Astrocyte (in vitro differentiated cells and primary cell): ENCODE measurements at regions not wholly inside any gene's neighbourhood (a gene's known extent, or its start where the extent isn't known, plus 50 kb on each side); places are given as distances from the start of the nearest gene placed in this dataset.
"Not testable (repeated sequence)": the region's sequence is repeated elsewhere in the genome, so short reads cannot be mapped to it uniquely, and the experiment has no call there.

ENCODE experiments used
- DNase-seq: peaks from one replicate; pipeline ENCODE4 v3.0.0-alpha.2; 2010; ENCODE audit warnings: low read depth
- FAIRE-seq: peaks from 2 replicates; lab custom pipeline; 2011; peaks lifted over from hg19 to GRCh38; lab: Jason Lieb, UNC
- H2AFZ ChIP-seq: 2 replicates; pipeline ENCODE4 v1.6.0; 2012; ENCODE audit warnings: low read depth, low read length, inconsistent platforms
- H3K27ac ChIP-seq: 2 replicates; pipeline ENCODE4 v1.5.1; 2011; ENCODE audit warnings: low read depth, low read length, inconsistent platforms
- H3K27me3 ChIP-seq: 2 replicates; pipeline ENCODE4 v1.6.0; 2011; ENCODE audit warnings: low read length, inconsistent platforms; ENCODE audit not compliant: insufficient read depth
- H3K36me3 ChIP-seq: 2 replicates; pipeline ENCODE4 v1.5.1; 2011; ENCODE audit warnings: low read length, inconsistent platforms; ENCODE audit not compliant: insufficient read depth
- H3K4me1 ChIP-seq: 2 replicates; pipeline ENCODE4 v1.5.1; 2011; ENCODE audit warnings: low read length, inconsistent platforms; ENCODE audit not compliant: insufficient read depth
- H3K4me2 ChIP-seq: 2 replicates; pipeline ENCODE4 v1.6.0; 2012; ENCODE audit warnings: low read length, inconsistent platforms
- H3K4me3 ChIP-seq: 2 replicates; pipeline ENCODE4 v1.5.1; 2011; ENCODE audit warnings: low read depth, mild to moderate bottlenecking, low read length, inconsistent platforms; ENCODE audit not compliant: insufficient read depth
- H3K79me2 ChIP-seq: 2 replicates; pipeline ENCODE4 v1.6.0; 2012; ENCODE audit warnings: mild to moderate bottlenecking, low read length, inconsistent platforms; ENCODE audit not compliant: insufficient read depth
- H3K9ac ChIP-seq: 2 replicates; pipeline ENCODE4 v1.6.0; 2012; ENCODE audit warnings: mild to moderate bottlenecking, low read length, inconsistent platforms
- H3K9me3 ChIP-seq: 2 replicates; pipeline ENCODE4 v1.5.1; 2012; ENCODE audit warnings: low read depth, mild to moderate bottlenecking, low read length, inconsistent platforms; ENCODE audit not compliant: insufficient read depth
- H4K20me1 ChIP-seq: 2 replicates; pipeline ENCODE4 v1.6.0; 2012; ENCODE audit warnings: low read length, inconsistent platforms; ENCODE audit not compliant: insufficient read depth
- H3K27ac Mint-ChIP-seq: one replicate; pipeline ENCODE4 v1.8.0; 2021; ENCODE audit warnings: mild to moderate bottlenecking, mixed read lengths; ENCODE audit not compliant: unreplicated experiment
- H3K27me3 Mint-ChIP-seq: one replicate; pipeline ENCODE4 v1.8.0; 2021; ENCODE audit warnings: low read depth, mixed read lengths; ENCODE audit not compliant: unreplicated experiment
- H3K36me3 Mint-ChIP-seq: one replicate; pipeline ENCODE4 v1.8.0; 2021; ENCODE audit warnings: low read depth, mixed read lengths; ENCODE audit not compliant: unreplicated experiment
- H3K4me1 Mint-ChIP-seq: one replicate; pipeline ENCODE4 v1.8.0; 2021; ENCODE audit warnings: low read depth, mixed read lengths; ENCODE audit not compliant: unreplicated experiment
- H3K4me3 Mint-ChIP-seq: one replicate; pipeline ENCODE4 v1.8.0; 2021; ENCODE audit warnings: mild to moderate bottlenecking, moderate library complexity, mixed read lengths; ENCODE audit not compliant: unreplicated experiment
- H3K9me3 Mint-ChIP-seq: one replicate; pipeline ENCODE4 v1.8.0; 2021; ENCODE audit warnings: mild to moderate bottlenecking, mixed read lengths; ENCODE audit not compliant: unreplicated experiment
- EZH2 ChIP-seq: IDR thresholded peaks from 2 replicates; pipeline ENCODE4 v1.6.1; 2012; ENCODE audit warnings: mild to moderate bottlenecking, low read length, inconsistent platforms; ENCODE audit not compliant: insufficient read depth
- TF ChIP-seq, protein P1 (sequence below): IDR thresholded peaks from 2 replicates; pipeline ENCODE4 v1.5.1; 2011; ENCODE audit warnings: low read depth, mild to moderate bottlenecking, inconsistent platforms, low read length, moderate library complexity; ENCODE audit not compliant: insufficient read depth

DNA sequence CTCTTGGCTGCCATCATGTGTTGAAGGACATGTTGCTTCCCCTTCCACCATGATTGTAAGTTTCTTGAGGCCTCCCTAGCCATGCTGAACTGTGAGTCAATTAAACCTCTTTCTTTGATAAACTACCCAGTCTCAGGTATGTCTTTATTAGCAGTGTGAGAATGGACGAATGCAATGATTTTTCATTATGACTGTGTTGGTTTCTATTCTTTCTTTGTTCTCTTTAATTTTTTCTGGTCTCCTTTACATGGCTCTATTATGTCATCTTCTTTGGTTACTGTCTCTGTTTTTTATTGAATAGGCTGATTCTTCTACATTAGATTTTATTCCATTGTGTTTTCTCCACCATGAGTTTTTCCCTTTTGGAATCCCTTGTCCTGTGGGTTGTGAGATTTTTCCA, 840.6 kb downstream of the TRAM1L1 start:
- Mint-ChIP-seq H3K36me3 (no peaks in the 10 kb centered on the region), H3K27ac (no peak overlapping the region), H3K27me3 (no peaks in the 10 kb centered on the region), H3K4me3 (no peak overlapping the region), H3K9me3 (no peaks in the 10 kb centered on the region), H3K4me1 (no peaks in the 10 kb centered on the region)
- H3K79me2 ChIP-seq: no peaks in the 10 kb centered on the region
- no peak for TF ChIP-seq EZH2
- TF ChIP-seq, protein P1, sequence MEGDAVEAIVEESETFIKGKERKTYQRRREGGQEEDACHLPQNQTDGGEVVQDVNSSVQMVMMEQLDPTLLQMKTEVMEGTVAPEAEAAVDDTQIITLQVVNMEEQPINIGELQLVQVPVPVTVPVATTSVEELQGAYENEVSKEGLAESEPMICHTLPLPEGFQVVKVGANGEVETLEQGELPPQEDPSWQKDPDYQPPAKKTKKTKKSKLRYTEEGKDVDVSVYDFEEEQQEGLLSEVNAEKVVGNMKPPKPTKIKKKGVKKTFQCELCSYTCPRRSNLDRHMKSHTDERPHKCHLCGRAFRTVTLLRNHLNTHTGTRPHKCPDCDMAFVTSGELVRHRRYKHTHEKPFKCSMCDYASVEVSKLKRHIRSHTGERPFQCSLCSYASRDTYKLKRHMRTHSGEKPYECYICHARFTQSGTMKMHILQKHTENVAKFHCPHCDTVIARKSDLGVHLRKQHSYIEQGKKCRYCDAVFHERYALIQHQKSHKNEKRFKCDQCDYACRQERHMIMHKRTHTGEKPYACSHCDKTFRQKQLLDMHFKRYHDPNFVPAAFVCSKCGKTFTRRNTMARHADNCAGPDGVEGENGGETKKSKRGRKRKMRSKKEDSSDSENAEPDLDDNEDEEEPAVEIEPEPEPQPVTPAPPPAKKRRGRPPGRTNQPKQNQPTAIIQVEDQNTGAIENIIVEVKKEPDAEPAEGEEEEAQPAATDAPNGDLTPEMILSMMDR: no peak
- no peaks in the 10 kb centered on the region for H3K4me1 ChIP-seq
- H3K36me3 ChIP-seq: no peaks in the 10 kb centered on the region
- H3K9me3 ChIP-seq: no peaks in the 10 kb centered on the region
- FAIRE-seq (no peak), DNase-seq (no peak)
- H3K9ac ChIP-seq: no peak overlapping the region
- no peaks in the 10 kb centered on the region for H3K27me3 ChIP-seq
- H2AFZ ChIP-seq: no peak overlapping the region
- no peak overlapping the region for H3K4me2 ChIP-seq
- H3K4me3 ChIP-seq: no peak overlapping the region
- H4K20me1 ChIP-seq: no peaks in the 10 kb centered on the region
- H3K27ac ChIP-seq: no peak overlapping the region

DNA sequence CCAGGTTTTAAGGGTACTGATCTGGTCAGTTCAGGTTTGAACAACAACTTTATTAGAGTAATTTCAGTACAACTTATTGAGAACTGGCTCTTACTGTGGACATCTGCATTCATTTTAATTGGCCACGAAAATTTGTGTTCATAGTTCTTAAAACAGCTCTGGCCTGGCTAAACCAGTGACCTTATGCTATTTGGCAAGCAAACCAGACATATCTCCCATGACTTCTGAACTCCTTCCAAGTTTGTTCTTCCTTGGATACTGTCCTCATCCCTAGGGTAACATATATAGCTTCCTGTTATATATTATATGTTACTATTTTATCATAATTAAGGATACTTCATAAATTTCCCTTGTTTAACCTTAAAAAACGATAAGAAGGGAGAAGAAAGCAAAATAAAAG, 841.9 kb downstream of the TRAM1L1 start:
- H3K4me3 Mint-ChIP-seq: no peak overlapping the region
- no peak for TF ChIP-seq EZH2
- TF ChIP-seq, protein P1: no peak
- H3K9me3 Mint-ChIP-seq: no peaks in the 10 kb centered on the region
- H2AFZ ChIP-seq: no peak overlapping the region
- H3K36me3 Mint-ChIP-seq: no peaks in the 10 kb centered on the region
- no peaks in the 10 kb centered on the region for H3K4me1 Mint-ChIP-seq
- no peaks in the 10 kb centered on the region for H3K79me2 ChIP-seq
- H4K20me1 ChIP-seq: no peaks in the 10 kb centered on the region
- H3K36me3 ChIP-seq: no peaks in the 10 kb centered on the region
- no peak overlapping the region for H3K4me3 ChIP-seq
- no peaks in the 10 kb centered on the region for H3K27me3 Mint-ChIP-seq
- H3K27me3 ChIP-seq: no peaks in the 10 kb centered on the region
- no peak overlapping the region for H3K27ac ChIP-seq
- no peaks in the 10 kb centered on the region for H3K4me1 ChIP-seq
- H3K9ac ChIP-seq: no peak overlapping the region
- no peak for DNase-seq
- H3K9me3 ChIP-seq: no peaks in the 10 kb centered on the region
- no peak overlapping the region for H3K27ac Mint-ChIP-seq
- FAIRE-seq: no peak
- no peak overlapping the region for H3K4me2 ChIP-seq

DNA sequence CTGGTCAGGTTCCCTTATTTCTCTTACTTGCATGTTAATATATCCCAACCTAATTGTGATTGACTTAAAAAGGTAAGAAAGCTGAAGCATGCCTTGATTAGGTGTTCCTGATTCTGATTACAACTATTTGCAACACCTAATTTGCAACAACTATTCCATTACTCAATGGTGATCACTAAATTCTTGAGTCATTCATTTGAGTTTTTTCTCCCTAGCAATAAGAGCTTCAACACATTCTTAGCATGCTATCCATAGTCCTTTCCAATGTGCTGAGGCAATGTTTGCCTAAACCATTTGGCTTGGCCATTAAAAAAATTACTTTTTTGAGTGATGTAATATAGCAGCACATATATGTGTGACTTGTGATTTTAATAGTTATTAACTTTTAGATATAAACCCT, 851.4 kb downstream of the TRAM1L1 start:
- no peak overlapping the region for H3K9ac ChIP-seq
- no peaks in the 10 kb centered on the region for H3K27me3 ChIP-seq
- no peaks in the 10 kb centered on the region for H4K20me1 ChIP-seq
- no peak overlapping the region for H3K27ac ChIP-seq
- Mint-ChIP-seq H3K27me3 (no peaks in the 10 kb centered on the region), H3K4me3 (no peak overlapping the region), H3K4me1 (no peaks in the 10 kb centered on the region), H3K9me3 (no peaks in the 10 kb centered on the region), H3K36me3 (no peaks in the 10 kb centered on the region), H3K27ac (no peak overlapping the region)
- H3K36me3 ChIP-seq: no peaks in the 10 kb centered on the region
- TF ChIP-seq, protein P1: no peak
- TF ChIP-seq EZH2: no peak
- no peaks in the 10 kb centered on the region for H3K9me3 ChIP-seq
- FAIRE-seq: no peak
- no peak overlapping the region for H3K4me2 ChIP-seq
- no peak for DNase-seq
- no peak overlapping the region for H2AFZ ChIP-seq
- H3K4me3 ChIP-seq: no peak overlapping the region
- H3K4me1 ChIP-seq: no peaks in the 10 kb centered on the region
- no peaks in the 10 kb centered on the region for H3K79me2 ChIP-seq

DNA sequence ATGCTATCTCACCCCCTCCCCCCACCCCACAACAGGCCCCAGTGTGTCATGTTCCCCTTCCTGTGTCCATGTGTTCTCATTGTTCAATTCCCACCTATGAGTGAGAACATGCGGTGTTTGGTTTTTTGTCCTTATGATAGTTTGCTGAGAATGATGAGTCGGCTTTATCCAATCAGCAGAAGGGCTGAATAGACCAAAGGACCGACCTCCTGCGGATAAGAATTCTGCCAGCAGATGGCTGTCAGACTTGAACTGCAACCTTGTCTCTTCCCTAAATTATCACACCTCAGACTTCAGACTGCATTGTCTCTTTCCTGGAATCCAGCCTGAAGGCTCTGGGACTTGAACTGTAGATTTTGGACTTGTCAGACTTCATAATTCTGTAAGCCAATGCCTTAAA, 853.4 kb downstream of the TRAM1L1 start:
- DNase-seq, H3K4me3 ChIP-seq, H4K20me1 ChIP-seq, H3K4me3 Mint-ChIP-seq, H3K27ac ChIP-seq, H3K27me3 ChIP-seq, H3K9me3 ChIP-seq, H3K36me3 ChIP-seq, H3K4me1 Mint-ChIP-seq, H3K27ac Mint-ChIP-seq, H3K9me3 Mint-ChIP-seq, H3K27me3 Mint-ChIP-seq, H3K79me2 ChIP-seq, H2AFZ ChIP-seq, H3K4me2 ChIP-seq, H3K36me3 Mint-ChIP-seq, H3K4me1 ChIP-seq, H3K9ac ChIP-seq, FAIRE-seq: not testable (repeated sequence)
